ENCODE measurements at regions not wholly inside any gene's neighbourhood (a gene's known extent, or its start where the extent isn't known, plus 50 kb on each side); places are given as distances from the start of the nearest gene placed in this dataset.

- H3K9ac ChIP-seq (ENCODE audit: insufficient read depth in 1 of 2, low read depth in 2 of 2, low read length in 2 of 2), result no peak overlapping the region
- no peak overlapping the region for H3K27ac ChIP-seq (ENCODE audit: extremely low read depth, low read depth, low read length)
- H4K20me1 ChIP-seq (replicated peaks; ENCODE audit: control insufficient read depth, insufficient read depth, low read length), result no peaks in the 10 kb centered on the region
- no peaks in the 10 kb centered on the region for H3K79me2 ChIP-seq (ENCODE audit: control insufficient read depth, insufficient read depth, low read length)
- no peak overlapping the region for H3K4me2 ChIP-seq (ENCODE audit: insufficient read depth, low read length)
- DNase-seq (ENCODE audit: extremely low read depth in 1 of 4, low spot score in 3 of 4), result no peak
- no peaks in the 10 kb centered on the region for H3K36me3 ChIP-seq (ENCODE audit: control insufficient read depth, insufficient read depth, low read length)
- CTCF ChIA-PET (ENCODE audit: low intra/inter-chr PET ratio), result no interaction called here
- intact Hi-C loops (cut with micrococcal nuclease) (no loop called here), in situ Hi-C loops (cut with MboI) (no loop called here)
- no TSS peak for BruUV-seq (replicated peaks)
- no peak for TF ChIP-seq SP1 (CRISPR knock-in tag; IDR thresholded peaks at IDR 0.05)
- no peak for TF ChIP-seq MTA2 (IDR thresholded peaks at IDR 0.05; ENCODE audit: low read depth)
- TF ChIP-seq RBM15 (IDR thresholded peaks at IDR 0.05; ENCODE audit: insufficient read depth, low read length), result no peak
- TF ChIP-seq CC2D1A (IDR thresholded peaks at IDR 0.05), result no peak
- TF ChIP-seq CBFB (CRISPR knock-in tag; IDR thresholded peaks at IDR 0.05), result no peak
- H3K27me3 ChIP-seq (ENCODE audit: control insufficient read depth in 2 of 2, insufficient read depth in 2 of 2, low read length in 2 of 2), result no peaks in the 10 kb centered on the region
- no peak overlapping the region for H2AFZ ChIP-seq (ENCODE audit: low read depth, low read length)
- ATAC-seq, result no peak
- no peak for FAIRE-seq
- H3K9me1 ChIP-seq (ENCODE audit: control insufficient read depth, insufficient read depth, low read length), result no peaks in the 10 kb centered on the region
- no peak overlapping the region for H3K4me3 ChIP-seq
- no peaks in the 10 kb centered on the region for H3K4me1 ChIP-seq (replicated peaks in 1 of 2; ENCODE audit: control insufficient read depth in 2 of 2, insufficient read depth in 2 of 2, low read length in 2 of 2)
- POLR2A ChIA-PET, result no interaction called here
- H3K9me3 ChIP-seq (replicated peaks; ENCODE audit: control insufficient read depth, insufficient read depth, low read depth, low read length), result 0 out of 2 replicates have a peak, but pooled peaks cover 1% of the 10 kb centered on the region
Measured at GRCh38 chr16:61471737-61472136, 564.5 kb downstream of the CDH8 start.

DNA sequence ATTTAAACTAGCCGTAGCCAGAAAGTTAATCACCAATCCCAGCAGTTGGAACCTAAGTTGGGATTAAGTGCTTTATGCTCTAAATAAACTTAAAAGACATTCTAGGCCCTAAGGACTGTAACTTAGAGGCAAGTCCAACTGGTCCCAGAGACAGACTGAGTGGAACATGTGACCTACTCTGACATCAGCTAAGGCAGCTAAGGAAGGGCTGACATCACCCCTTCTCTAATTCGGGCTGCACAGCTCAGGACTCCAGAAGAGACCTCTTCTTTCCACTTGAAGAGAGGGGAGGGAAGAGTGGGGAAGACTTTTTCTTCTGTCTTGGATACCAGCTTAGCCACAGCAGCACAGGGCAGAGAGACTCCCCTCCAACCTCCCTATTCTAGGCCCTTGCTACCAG is 565.2 kb downstream of the CDH8 start:
- Histone ChIP-seq H3K36me3 (ENCODE audit: control insufficient read depth, insufficient read depth, low read length) (no peaks in the 10 kb centered on the region), H3K9me3 (replicated peaks; ENCODE audit: control insufficient read depth, insufficient read depth, low read depth, low read length) (0 out of 2 replicates have a peak, but pooled peaks cover 1% of the 10 kb centered on the region), H3K4me3 (no peak overlapping the region), H3K9me1 (ENCODE audit: control insufficient read depth, insufficient read depth, low read length) (no peaks in the 10 kb centered on the region), H3K79me2 (ENCODE audit: control insufficient read depth, insufficient read depth, low read length) (no peaks in the 10 kb centered on the region), H3K9ac (ENCODE audit: insufficient read depth in 1 of 2, low read depth in 2 of 2, low read length in 2 of 2) (no peak overlapping the region), H3K4me1 (replicated peaks in 1 of 2; ENCODE audit: control insufficient read depth in 2 of 2, insufficient read depth in 2 of 2, low read length in 2 of 2) (no peaks in the 10 kb centered on the region), H4K20me1 (replicated peaks; ENCODE audit: control insufficient read depth, insufficient read depth, low read length) (no peaks in the 10 kb centered on the region), H3K27me3 (ENCODE audit: control insufficient read depth in 2 of 2, insufficient read depth in 2 of 2, low read length in 2 of 2) (no peaks in the 10 kb centered on the region), H2AFZ (ENCODE audit: low read depth, low read length) (no peak overlapping the region), H3K4me2 (ENCODE audit: insufficient read depth, low read length) (no peak overlapping the region), H3K27ac (ENCODE audit: extremely low read depth, low read depth, low read length) (no peak overlapping the region)
- in situ Hi-C loops (cut with MboI), result no loop called here
- TF ChIP-seq PURB (CRISPR knock-in tag; IDR thresholded peaks at IDR 0.05; ENCODE audit: low read depth) (no peak), ZC3H8 (IDR thresholded peaks at IDR 0.05) (no peak), RBM17 (IDR thresholded peaks at IDR 0.05; ENCODE audit: borderline replicate concordance, low read depth, low read length) (no peak), IRF9 (tag; IDR thresholded peaks at IDR 0.05) (no peak), E2F3 (CRISPR knock-in tag; IDR thresholded peaks at IDR 0.05) (no peak)
- no peak for FAIRE-seq
- intact Hi-C loops (cut with micrococcal nuclease), result no loop called here
- no TSS peak for BruUV-seq (replicated peaks)
- ChIA-PET POLR2A (no interaction called here), CTCF (ENCODE audit: low intra/inter-chr PET ratio) (no interaction called here)
- ATAC-seq, result no peak
- no peak for DNase-seq (ENCODE audit: extremely low read depth in 1 of 4, low spot score in 3 of 4)
- 0% methylated on average over 2 of the region's 2 CpGs for WGBS (ENCODE audit: insufficient coverage, low coverage, missing lambda C conversion rate)
